CD4-positive, CD25-positive, alpha-beta regulatory T cell (primary cell): ENCODE measurements at regions not wholly inside any gene's neighbourhood (a gene's known extent, or its start where the extent isn't known, plus 50 kb on each side); places are given as distances from the start of the nearest gene placed in this dataset.

Experiments
- ATAC-seq, 2 donors: fragments of 150-1000 bp; cut with Tn5 transposase; one replicate each; pipeline ENCODE4 v1.10.0; 2021; ENCODE audit warnings: low read depth in 2 of 2, moderate number of reproducible peaks in 2 of 2, moderate library complexity in 1 of 2
- DNase-seq, 3 donors: peaks; one replicate each; pipeline versions ENCODE4 v3.0.0 to v3.0.0-alpha.2; 2012 to 2022; ENCODE audit warnings: mixed read lengths in 1 of 3
- H3K27ac ChIP-seq: one replicate; pipeline ENCODE4 v1.7.0; 2013; ENCODE audit warnings: mild to moderate bottlenecking, low read length; ENCODE audit not compliant: insufficient read depth, poor library complexity, severe bottlenecking
- H3K27me3 ChIP-seq: one replicate; pipeline ENCODE4 v1.7.0; 2013; ENCODE audit warnings: low read length; ENCODE audit not compliant: control insufficient read depth, insufficient read depth
- H3K36me3 ChIP-seq: one replicate; pipeline ENCODE4 v1.7.0; 2013; ENCODE audit warnings: mild to moderate bottlenecking, low read length, moderate library complexity; ENCODE audit not compliant: control insufficient read depth, insufficient read depth
- H3K4me1 ChIP-seq: 2 replicates; pipeline ENCODE4 v1.7.0; 2013; ENCODE audit warnings: mild to moderate bottlenecking, low read length; ENCODE audit not compliant: insufficient read depth, control insufficient read depth, poor library complexity, severe bottlenecking
- H3K4me3 ChIP-seq: one replicate; pipeline ENCODE4 v1.7.0; 2013; ENCODE audit warnings: low read depth, mild to moderate bottlenecking, low read length, moderate library complexity
- H3K9me3 ChIP-seq, 2 experiments: 1 replicate in 1 of 2; 2 replicates in 1 of 2; pipeline ENCODE4 v1.7.0; 2013; ENCODE audit warnings: low read length in 2 of 2, mild to moderate bottlenecking in 1 of 2, moderate library complexity in 1 of 2; ENCODE audit not compliant: control insufficient read depth in 2 of 2
- H3K27ac Mint-ChIP-seq, 3 donors: one replicate each; pipeline ENCODE4 v1.8.0; 2020 to 2022; ENCODE audit warnings: mild to moderate bottlenecking in 3 of 3, mixed read lengths in 3 of 3, moderate library complexity in 2 of 3
- H3K27me3 Mint-ChIP-seq: one replicate; pipeline ENCODE4 v1.8.0; 2022; ENCODE audit warnings: mild to moderate bottlenecking, mixed read lengths
- H3K36me3 Mint-ChIP-seq: one replicate; pipeline ENCODE4 v1.8.0; 2020; ENCODE audit warnings: mixed read lengths
- H3K4me1 Mint-ChIP-seq, 4 donors: one replicate each; pipeline ENCODE4 v1.8.0; 2020 to 2022; ENCODE audit warnings: mixed read lengths in 4 of 4, mild to moderate bottlenecking in 1 of 4
- H3K4me3 Mint-ChIP-seq, 4 donors: one replicate each; pipeline ENCODE4 v1.8.0; 2020 to 2022; ENCODE audit warnings: mild to moderate bottlenecking in 4 of 4, mixed read lengths in 4 of 4, moderate library complexity in 3 of 4
- H3K9me3 Mint-ChIP-seq, 7 donors: one replicate each; pipeline ENCODE4 v1.8.0; 2020 to 2022; ENCODE audit warnings: mixed read lengths in 7 of 7, mild to moderate bottlenecking in 3 of 7, moderate library complexity in 2 of 7

- Mint-ChIP-seq H3K4me1 (peaks cover 0 to 23% (median 7%) of the 10 kb centered on the region in 4 donors), H3K36me3 (no peaks in the 10 kb centered on the region), H3K4me3 (no peak overlapping the region), H3K27ac (peak overlapping the region in 1 of 3 donors; percentile 62), H3K9me3 (no peaks in the 10 kb centered on the region), H3K27me3 (peaks cover 27% of the 10 kb centered on the region)
- H3K27ac ChIP-seq = no peak overlapping the region
- H3K4me1 ChIP-seq = peaks cover under 1% of the 10 kb centered on the region
- no peaks in the 10 kb centered on the region for H3K9me3 ChIP-seq
- H3K4me3 ChIP-seq = no peak overlapping the region
- no peaks in the 10 kb centered on the region for H3K27me3 ChIP-seq
- no peak for DNase-seq
- ATAC-seq = no peak
- H3K36me3 ChIP-seq = no peaks in the 10 kb centered on the region
Measured at GRCh38 chr15:31251165-31251564, 75.5 kb upstream of the KLF13 start.

DNA sequence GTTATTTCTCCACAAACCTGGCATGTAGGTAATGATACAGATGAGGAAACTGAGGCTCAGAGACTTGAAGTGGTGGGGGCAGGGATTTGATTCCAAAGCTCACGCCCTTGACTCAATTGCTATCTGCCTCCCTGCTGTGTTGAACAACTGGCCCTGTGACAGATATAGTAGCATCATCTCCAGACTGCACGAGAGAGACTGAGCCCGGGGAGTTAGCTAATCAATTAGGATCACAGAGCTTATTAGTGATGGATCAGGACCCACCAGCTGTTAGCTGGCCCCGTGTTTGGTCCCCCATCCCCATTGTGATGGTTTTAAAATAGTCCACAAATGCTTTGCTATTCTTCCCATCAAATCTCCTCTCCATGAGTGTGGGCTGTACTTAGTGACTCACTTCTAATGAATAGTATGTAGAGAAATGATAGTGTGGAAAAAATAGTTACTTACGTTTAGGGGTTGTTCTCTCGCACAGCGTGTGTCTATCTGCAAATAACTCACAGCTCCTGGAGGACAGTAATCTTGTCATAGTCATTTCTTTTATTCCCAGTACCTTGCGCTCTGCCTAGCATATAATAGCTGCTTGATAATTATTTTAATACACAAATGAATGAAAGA lies 74.4 kb upstream of the KLF13 start:
- ATAC-seq (no peak), DNase-seq (no peak)
- peaks cover 0 to 31% (median 10%) of the 10 kb centered on the region in 4 donors for H3K4me1 Mint-ChIP-seq
- Histone ChIP-seq H3K27me3 (no peaks in the 10 kb centered on the region), H3K9me3 (no peaks in the 10 kb centered on the region), H3K27ac (no peak overlapping the region), H3K4me1 (peaks cover 11% of the 10 kb centered on the region), H3K36me3 (no peaks in the 10 kb centered on the region), H3K4me3 (no peak overlapping the region)
- peaks cover 22% of the 10 kb centered on the region for H3K27me3 Mint-ChIP-seq
- H3K4me3 Mint-ChIP-seq = no peak overlapping the region
- no peaks in the 10 kb centered on the region for H3K36me3 Mint-ChIP-seq
- H3K27ac Mint-ChIP-seq = no peak overlapping the region
- no peaks in the 10 kb centered on the region for H3K9me3 Mint-ChIP-seq

DNA sequence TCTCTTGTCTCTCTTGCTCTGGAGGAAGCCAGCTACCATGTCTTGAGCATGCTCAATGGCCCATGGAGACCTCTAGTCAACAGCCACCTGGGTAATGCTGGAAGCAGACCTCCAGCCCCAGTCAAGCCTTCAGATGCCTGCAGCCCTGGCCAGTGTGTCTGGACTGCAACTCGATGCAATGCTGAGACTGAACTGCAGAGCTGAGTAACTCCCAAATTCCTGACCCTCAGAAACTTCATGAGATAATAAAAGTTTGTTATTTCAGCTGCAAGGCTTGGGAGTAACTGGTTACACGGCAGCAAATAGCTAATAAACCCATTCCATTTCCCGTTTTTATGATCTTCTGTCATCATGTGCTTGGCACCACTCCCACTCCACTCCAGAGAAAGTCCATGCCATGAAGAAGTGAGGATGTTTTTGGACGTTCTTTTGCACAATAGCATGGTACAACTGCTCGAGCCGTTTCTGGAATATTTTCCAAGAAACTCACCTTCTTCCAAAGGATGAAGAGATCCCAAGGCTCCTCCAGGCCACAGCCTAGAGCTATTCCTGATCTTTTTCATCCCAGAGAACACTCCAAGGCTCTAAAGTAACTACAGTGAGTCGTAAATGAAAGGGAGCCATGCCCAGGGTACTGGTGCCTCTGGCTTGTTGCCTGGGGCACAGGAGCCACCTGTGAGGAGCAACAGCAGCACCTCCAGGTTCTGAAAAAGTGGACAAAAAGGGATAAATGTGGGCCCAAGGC lies 72.0 kb upstream of the KLF13 start:
- Histone ChIP-seq H3K4me1 (peaks cover 12% of the 10 kb centered on the region), H3K36me3 (no peaks in the 10 kb centered on the region), H3K4me3 (no peak overlapping the region), H3K9me3 (no peaks in the 10 kb centered on the region), H3K27me3 (no peaks in the 10 kb centered on the region), H3K27ac (no peak overlapping the region)
- peaks cover 22% of the 10 kb centered on the region for H3K27me3 Mint-ChIP-seq
- H3K36me3 Mint-ChIP-seq = no peaks in the 10 kb centered on the region
- DNase-seq = no peak
- ATAC-seq = no peak
- H3K9me3 Mint-ChIP-seq = no peaks in the 10 kb centered on the region
- peaks cover 0 to 47% (median 20%) of the 10 kb centered on the region in 4 donors for H3K4me1 Mint-ChIP-seq
- peak overlapping the region in 2 of 3 donors; percentile 75 to 87 for H3K27ac Mint-ChIP-seq
- peak overlapping the region in 1 of 4 donors; percentile 34 for H3K4me3 Mint-ChIP-seq

DNA sequence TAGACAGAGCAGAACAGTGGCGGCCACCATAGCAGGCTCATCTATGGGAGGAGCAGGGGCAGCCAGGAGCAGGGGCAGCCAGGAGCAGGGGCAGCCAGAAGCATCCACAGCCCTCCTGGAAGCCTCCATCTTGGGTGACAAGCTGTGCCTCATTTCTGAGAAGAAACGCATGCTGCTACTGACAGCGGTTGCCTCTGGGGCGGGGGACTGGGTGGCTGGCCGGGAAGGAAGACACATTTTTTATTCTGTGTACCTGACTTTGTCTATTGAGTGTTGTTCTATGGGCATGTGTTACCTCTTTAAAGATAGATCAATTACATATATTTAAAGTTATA lies 71.5 kb upstream of the KLF13 start:
- H3K9me3 ChIP-seq = no peaks in the 10 kb centered on the region
- H3K4me1 Mint-ChIP-seq = peaks cover 0 to 47% (median 21%) of the 10 kb centered on the region in 4 donors
- no peak for ATAC-seq

DNA sequence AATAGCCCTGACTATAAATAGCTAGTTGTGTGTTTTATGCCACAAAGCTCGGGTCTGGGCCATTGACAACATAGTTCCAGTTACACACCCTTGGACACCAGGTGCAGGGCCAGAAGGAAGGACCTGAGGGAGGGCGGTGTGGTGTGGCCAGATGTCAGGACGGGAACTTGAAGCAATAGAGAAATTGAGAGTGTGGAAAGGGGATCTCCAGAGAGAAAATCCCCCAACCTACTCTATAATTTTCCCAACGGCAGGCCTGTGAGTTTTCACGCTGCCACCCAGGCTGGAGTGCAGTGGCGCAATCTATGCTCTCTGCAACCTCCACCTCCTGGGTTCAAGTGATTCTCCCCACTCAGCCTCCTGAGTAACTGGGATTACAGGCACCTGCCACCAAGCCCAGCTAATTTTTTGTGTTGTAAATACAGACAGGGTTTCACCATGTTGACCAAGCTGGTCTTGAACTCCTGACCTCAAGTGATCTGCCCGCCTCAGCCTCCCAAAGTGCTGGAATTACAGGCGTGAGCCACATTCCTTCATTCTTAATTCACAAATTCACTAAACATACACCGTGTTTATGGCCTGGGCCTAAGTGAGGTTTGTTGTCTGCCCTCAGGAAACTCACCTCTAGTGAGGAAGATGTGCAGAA lies 70.8 kb upstream of the KLF13 start:
- peaks cover 0 to 53% (median 22%) of the 10 kb centered on the region in 4 donors for H3K4me1 Mint-ChIP-seq
- H3K4me1 ChIP-seq = peaks cover 15% of the 10 kb centered on the region

More for the DNA sequence above, 71.5 kb upstream of the KLF13 start:
- peak in 1 of 3 donors; percentile 42 for DNase-seq
- Mint-ChIP-seq H3K9me3 (no peaks in the 10 kb centered on the region), H3K4me3 (peak overlapping the region in 1 of 4 donors; percentile 34), H3K27ac (peak overlapping the region in 2 of 3 donors; percentile 75 to 87), H3K36me3 (no peaks in the 10 kb centered on the region), H3K27me3 (peaks cover 22% of the 10 kb centered on the region)
- H3K4me1 ChIP-seq = peaks cover 15% of the 10 kb centered on the region
- H3K36me3 ChIP-seq = no peaks in the 10 kb centered on the region
- H3K4me3 ChIP-seq = no peak overlapping the region
- H3K27ac ChIP-seq = no peak overlapping the region
- no peaks in the 10 kb centered on the region for H3K27me3 ChIP-seq

DNA sequence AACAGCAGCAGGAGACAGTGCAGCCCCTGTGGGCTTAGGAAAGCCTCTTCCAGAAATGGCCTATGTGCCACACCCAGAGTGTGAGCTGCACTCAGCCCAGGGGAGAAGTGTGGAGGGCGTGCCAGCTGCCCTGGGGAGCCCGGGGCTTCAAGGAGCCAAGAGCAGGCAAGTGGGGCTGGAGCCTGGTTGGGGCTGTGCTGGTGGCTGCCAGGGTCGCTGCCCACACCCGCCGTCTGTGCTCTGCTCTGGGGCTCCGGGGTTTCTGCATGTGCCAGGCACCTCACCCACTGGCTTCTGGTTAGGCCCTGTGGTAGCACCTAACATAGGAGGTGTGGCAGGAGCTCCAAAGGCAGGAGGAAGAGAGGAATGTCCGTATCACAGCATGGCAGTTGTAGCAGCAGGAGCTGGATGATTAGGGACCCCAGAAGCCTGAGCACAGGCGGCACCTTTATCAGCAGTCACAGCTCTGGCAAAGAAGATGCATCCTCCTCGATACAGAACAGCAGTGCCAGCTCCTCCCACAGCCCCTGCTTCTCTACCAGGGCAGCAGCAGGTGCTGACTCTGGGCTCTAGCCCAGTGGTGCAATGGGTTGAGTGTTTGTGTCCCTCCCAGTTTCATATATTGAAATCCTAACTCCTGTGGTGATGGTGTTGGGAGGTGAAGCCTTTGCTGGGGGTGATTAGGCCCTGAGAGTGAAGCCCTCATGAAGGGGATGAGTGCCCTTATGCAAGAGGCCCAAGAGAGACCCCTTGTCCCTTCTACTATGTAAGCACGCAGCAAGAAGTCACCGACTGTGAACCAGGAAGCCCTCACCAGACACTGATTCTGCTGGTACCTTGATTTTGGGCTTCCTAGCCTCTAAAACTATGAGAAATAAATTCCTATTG lies 70.0 kb upstream of the KLF13 start:
- Histone ChIP-seq H3K27ac (no peak overlapping the region), H3K4me3 (no peak overlapping the region), H3K9me3 (no peaks in the 10 kb centered on the region), H3K4me1 (peaks cover 15% of the 10 kb centered on the region), H3K27me3 (no peaks in the 10 kb centered on the region), H3K36me3 (no peaks in the 10 kb centered on the region)
- ATAC-seq (no peak), DNase-seq (peak in 1 of 3 donors; percentile 25)
- Mint-ChIP-seq H3K27me3 (peaks cover 19% of the 10 kb centered on the region), H3K4me1 (peaks cover 5 to 58% (median 25%) of the 10 kb centered on the region in 4 donors), H3K9me3 (no peaks in the 10 kb centered on the region), H3K36me3 (no peaks in the 10 kb centered on the region), H3K4me3 (peak overlapping the region in 1 of 4 donors; percentile 47), H3K27ac (peak overlapping the region; percentile 32 to 80 (median 60))

More for the DNA sequence above, 70.8 kb upstream of the KLF13 start:
- H3K36me3 ChIP-seq = no peaks in the 10 kb centered on the region
- Mint-ChIP-seq H3K27me3 (peaks cover 22% of the 10 kb centered on the region), H3K36me3 (no peaks in the 10 kb centered on the region), H3K4me3 (peak overlapping the region in 1 of 4 donors; percentile 34), H3K27ac (peak overlapping the region in 1 of 3 donors; percentile 46), H3K9me3 (no peaks in the 10 kb centered on the region)
- H3K27ac ChIP-seq = no peak overlapping the region
- H3K27me3 ChIP-seq = no peaks in the 10 kb centered on the region
- no peak for ATAC-seq
- H3K4me3 ChIP-seq = no peak overlapping the region
- no peaks in the 10 kb centered on the region for H3K9me3 ChIP-seq
- DNase-seq = no peak

DNA sequence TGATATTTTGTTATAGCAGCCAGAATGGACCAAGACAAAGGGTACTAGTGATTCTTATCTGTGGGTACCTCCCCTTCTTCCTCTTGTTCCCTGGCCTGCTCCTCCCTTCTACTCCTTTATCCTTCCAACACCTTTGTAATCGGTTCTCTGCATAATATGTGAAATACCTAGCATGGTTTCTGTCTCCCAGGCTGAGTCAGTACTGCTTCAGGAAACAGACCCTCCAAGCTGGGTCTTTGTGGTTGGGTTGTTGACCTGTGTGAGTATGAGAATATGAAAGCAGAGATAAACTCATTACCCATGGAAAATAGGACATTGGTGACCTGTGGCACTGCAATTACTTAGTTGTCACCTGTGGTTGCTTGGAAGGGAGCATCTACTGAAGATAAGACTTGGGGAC lies 69.3 kb upstream of the KLF13 start:
- ATAC-seq = no peak
- no peak for DNase-seq
- peaks cover 7 to 65% (median 32%) of the 10 kb centered on the region in 4 donors for H3K4me1 Mint-ChIP-seq
- Histone ChIP-seq H3K4me1 (peaks cover 20% of the 10 kb centered on the region), H3K27ac (no peak overlapping the region), H3K36me3 (no peaks in the 10 kb centered on the region), H3K27me3 (no peaks in the 10 kb centered on the region), H3K9me3 (no peaks in the 10 kb centered on the region), H3K4me3 (no peak overlapping the region)
- H3K9me3 Mint-ChIP-seq = no peaks in the 10 kb centered on the region
- H3K27me3 Mint-ChIP-seq = peaks cover 13% of the 10 kb centered on the region
- peak overlapping the region; percentile 32 to 80 (median 60) for H3K27ac Mint-ChIP-seq
- peak overlapping the region in 2 of 4 donors; percentile 5 to 47 for H3K4me3 Mint-ChIP-seq
- no peaks in the 10 kb centered on the region for H3K36me3 Mint-ChIP-seq
